Uterus (tissue), 3 donors: ENCODE measurements at regions not wholly inside any gene's neighbourhood (a gene's known extent, or its start where the extent isn't known, plus 50 kb on each side); places are given as distances from the start of the nearest gene placed in this dataset.

Source experiments
- DNase-seq, 2 donors: peaks; one replicate each; pipeline ENCODE4 v3.0.0-alpha.2; 2019 to 2020
- H3K27ac ChIP-seq, 2 donors: fragments of 200-600 bp; sonication (generic); 1 replicate in 1 of 2; 2 replicates in 1 of 2; pipeline ENCODE4 v1.5.1; 2016 to 2018
- H3K27me3 ChIP-seq, 2 donors: fragments of 200-600 bp; sonication (generic); one replicate each; pipeline ENCODE4 v1.5.1; 2018 to 2019; ENCODE audit warnings: control low read depth in 1 of 2
- H3K36me3 ChIP-seq, 2 donors: fragments of 200-600 bp; sonication (generic); one replicate each; pipeline ENCODE4 v1.5.1; 2019; ENCODE audit warnings: control low read depth in 1 of 2
- H3K4me1 ChIP-seq, 2 donors: fragments of 200-600 bp; sonication (generic); one replicate each; pipeline ENCODE4 v1.5.1; 2018 to 2019; ENCODE audit warnings: control low read depth in 1 of 2
- H3K4me3 ChIP-seq, 2 donors: fragments of 200-600 bp; sonication (generic); 1 replicate in 1 of 2; 2 replicates in 1 of 2; pipeline ENCODE4 v1.5.1; 2018 to 2019; ENCODE audit warnings: mild to moderate bottlenecking in 1 of 2
- H3K9me3 ChIP-seq, 2 donors: fragments of 200-600 bp; sonication (generic); one replicate each; pipeline ENCODE4 v1.5.1; 2019; ENCODE audit warnings: control low read depth in 1 of 2
- CTCF ChIP-seq, 4 experiments: fragments of 200-600 bp in 2 of 4; fragments of 450-650 bp in 2 of 4; sonication (generic) in 2 of 4; IDR thresholded peaks; one replicate each; pipeline ENCODE4 v1.5.1; 2016 to 2019; ENCODE audit warnings: antibody characterized with exemption in 4 of 4, mild to moderate bottlenecking in 2 of 4, moderate library complexity in 1 of 4
- POLR2A ChIP-seq, 2 donors: fragments of 450-650 bp; IDR thresholded peaks; one replicate each; pipeline ENCODE4 v1.6.1; 2016; ENCODE audit warnings: antibody characterized with exemption in 2 of 2, mild to moderate bottlenecking in 1 of 2, moderate library complexity in 1 of 2
- intact Hi-C: fragments of 100-400 bp; cut with DNase I; formaldehyde crosslinking; loops from one replicate; pipeline ENCODE4 v1.15.1; 2023; ENCODE audit warnings: low total_unique reads
- donor health status: DM: yes; HTN: yes; CAD: no.

GRCh38 chr9:109922617-109923470, 142.8 kb downstream of the PALM2AKAP2 start:
- DNase-seq = no peak
- H3K27me3 ChIP-seq = no peaks in the 10 kb centered on the region
- intact Hi-C loops = no loop called here
- H3K27ac ChIP-seq = no peak overlapping the region
- H3K36me3 ChIP-seq = no peaks in the 10 kb centered on the region
- no peaks in the 10 kb centered on the region for H3K4me1 ChIP-seq
- H3K4me3 ChIP-seq = no peak overlapping the region
- TF ChIP-seq CTCF (IDR thresholded peaks at IDR 0.05) (no peak), POLR2A (IDR thresholded peaks at IDR 0.05) (no peak)
- H3K9me3 ChIP-seq = no peaks in the 10 kb centered on the region

- no peak for TF ChIP-seq POLR2A (IDR thresholded peaks at IDR 0.05)
- TF ChIP-seq CTCF (IDR thresholded peaks at IDR 0.05) = no peak
- DNase-seq = no peak
- no peaks in the 10 kb centered on the region for H3K9me3 ChIP-seq
- intact Hi-C loops = no loop called here
- H3K27me3 ChIP-seq = no peaks in the 10 kb centered on the region
- H3K4me1 ChIP-seq = no peaks in the 10 kb centered on the region
- H3K36me3 ChIP-seq = no peaks in the 10 kb centered on the region
- H3K4me3 ChIP-seq = no peak overlapping the region
- H3K27ac ChIP-seq = no peak overlapping the region
These were observed 143.4 kb downstream of the PALM2AKAP2 start for GRCh38 chr9:109923471-109923760.

DNA sequence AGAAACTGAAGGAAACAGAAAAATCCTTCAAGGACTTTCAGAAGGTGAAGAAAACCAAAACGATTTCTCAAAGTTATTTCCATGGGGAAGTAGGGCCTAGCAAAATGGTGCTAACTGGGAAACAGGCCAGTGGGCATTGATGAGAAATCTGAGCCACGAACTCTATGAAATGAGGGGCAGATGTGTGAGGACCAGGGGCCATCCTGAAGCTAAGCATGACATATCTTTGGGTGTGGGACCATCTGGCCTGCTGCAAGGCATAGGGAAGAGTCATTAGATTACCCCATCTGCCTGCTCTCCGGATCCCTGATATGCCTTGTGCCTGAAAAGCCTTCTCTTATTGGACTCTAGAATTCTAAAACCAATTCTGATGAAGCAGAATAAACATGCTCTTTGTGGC, 143.8 kb downstream of the PALM2AKAP2 start:
- H3K9me3 ChIP-seq = no peaks in the 10 kb centered on the region
- DNase-seq = no peak
- TF ChIP-seq CTCF (IDR thresholded peaks at IDR 0.05) (no peak), POLR2A (IDR thresholded peaks at IDR 0.05) (no peak)
- H3K27ac ChIP-seq = no peak overlapping the region
- H3K4me3 ChIP-seq = no peak overlapping the region
- H3K4me1 ChIP-seq = no peaks in the 10 kb centered on the region
- intact Hi-C loops = no loop called here
- no peaks in the 10 kb centered on the region for H3K36me3 ChIP-seq
- no peaks in the 10 kb centered on the region for H3K27me3 ChIP-seq

DNA sequence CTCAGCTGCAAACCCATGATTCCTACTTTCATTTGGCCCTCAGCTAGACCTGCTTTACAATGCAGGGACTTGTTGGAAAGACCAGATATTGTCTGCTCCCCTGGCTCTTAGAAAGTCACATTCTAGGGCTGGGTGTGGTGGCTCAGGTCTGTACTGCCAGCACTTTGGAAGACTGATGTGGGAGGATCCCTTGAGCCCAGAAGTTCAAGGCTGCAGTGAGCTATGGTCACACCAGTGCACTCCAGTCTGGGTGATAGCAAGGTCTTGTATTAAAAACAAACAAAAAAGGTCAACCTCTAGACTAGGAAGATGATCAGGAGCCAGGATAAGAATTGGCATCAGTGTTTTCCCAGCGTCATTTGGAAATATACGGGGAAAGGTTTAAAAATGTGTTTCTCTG, 145.8 kb downstream of the PALM2AKAP2 start:
- Histone ChIP-seq H3K9me3 (no peaks in the 10 kb centered on the region), H3K4me1 (no peaks in the 10 kb centered on the region), H3K36me3 (no peaks in the 10 kb centered on the region), H3K4me3 (no peak overlapping the region), H3K27ac (no peak overlapping the region), H3K27me3 (no peaks in the 10 kb centered on the region)
- no peak for DNase-seq
- intact Hi-C loops = no loop called here
- no peak for TF ChIP-seq CTCF (IDR thresholded peaks at IDR 0.05)

GRCh38 chr9:109926421-109926869, 146.4 kb downstream of the PALM2AKAP2 start:
- no peaks in the 10 kb centered on the region for H3K9me3 ChIP-seq
- no peak overlapping the region for H3K4me3 ChIP-seq
- no peak overlapping the region for H3K27ac ChIP-seq
- H3K36me3 ChIP-seq = no peaks in the 10 kb centered on the region
- intact Hi-C loops = no loop called here
- no peak for DNase-seq
- no peak for TF ChIP-seq CTCF (IDR thresholded peaks at IDR 0.05)
- TF ChIP-seq POLR2A (IDR thresholded peaks at IDR 0.05) = no peak
- no peaks in the 10 kb centered on the region for H3K4me1 ChIP-seq
- no peaks in the 10 kb centered on the region for H3K27me3 ChIP-seq
